Hepatocyte (in vitro differentiated cells): ENCODE measurements at regions not wholly inside any gene's neighbourhood (a gene's known extent, or its start where the extent isn't known, plus 50 kb on each side); places are given as distances from the start of the nearest gene placed in this dataset.

ENCODE experiments used
- DNase-seq: peaks from one replicate; pipeline ENCODE4 v3.0.0-alpha.2; 2016; ENCODE audit warnings: low spot score
- H2AFZ ChIP-seq: fragments of 200-600 bp; sonication (generic); 2 replicates; pipeline ENCODE4 v1.6.0; 2016; ENCODE audit warnings: antibody characterized with exemption, mild to moderate bottlenecking
- H3K27ac ChIP-seq: fragments of 200-600 bp; sonication (generic); 2 replicates; pipeline ENCODE4 v1.5.1; 2016; ENCODE audit warnings: mild to moderate bottlenecking
- H3K27me3 ChIP-seq: fragments of 200-600 bp; sonication (generic); 2 replicates; pipeline ENCODE4 v1.6.1; 2016
- H3K36me3 ChIP-seq: fragments of 200-600 bp; sonication (generic); replicated peaks from 2 replicates; pipeline ENCODE4 v1.5.1; 2016; ENCODE audit warnings: low read depth; ENCODE audit not compliant: insufficient read depth
- H3K4me1 ChIP-seq: fragments of 200-600 bp; sonication (generic); 2 replicates; pipeline ENCODE4 v1.5.1; 2016; ENCODE audit warnings: mild to moderate bottlenecking, moderate library complexity; ENCODE audit not compliant: insufficient read depth
- H3K4me2 ChIP-seq: fragments of 200-600 bp; sonication (generic); 2 replicates; pipeline ENCODE4 v1.6.0; 2016
- H3K4me3 ChIP-seq: fragments of 200-600 bp; sonication (generic); 2 replicates; pipeline ENCODE4 v1.5.1; 2016; ENCODE audit warnings: mild to moderate bottlenecking
- H3K79me2 ChIP-seq: fragments of 200-600 bp; sonication (generic); 2 replicates; pipeline ENCODE4 v1.6.0; 2017; ENCODE audit warnings: mild to moderate bottlenecking
- H3K9me2 ChIP-seq: fragments of 200-600 bp; sonication (generic); replicated peaks from 2 replicates; pipeline ENCODE4 v1.6.0; 2017; ENCODE audit warnings: mild to moderate bottlenecking; ENCODE audit not compliant: insufficient read depth
- H3K9me3 ChIP-seq: fragments of 200-600 bp; sonication (generic); 2 replicates; pipeline ENCODE4 v1.5.1; 2016; ENCODE audit warnings: low read depth, mild to moderate bottlenecking
- H4K20me1 ChIP-seq: fragments of 200-600 bp; sonication (generic); 2 replicates; pipeline ENCODE4 v1.6.0; 2016; ENCODE audit warnings: mild to moderate bottlenecking; ENCODE audit not compliant: insufficient read depth, poor library complexity, severe bottlenecking
- EZH2 ChIP-seq: fragments of 200-600 bp; sonication (generic); IDR thresholded peaks from 2 replicates; pipeline ENCODE4 v1.6.1; 2016; ENCODE audit warnings: antibody characterized with exemption, mild to moderate bottlenecking, borderline replicate concordance
- EZH2phosphoT487 ChIP-seq: fragments of 200-600 bp; sonication (generic); IDR thresholded peaks from one replicate; pipeline ENCODE4 v1.6.1; 2018; ENCODE audit warnings: antibody characterized with exemption, mild to moderate bottlenecking, low read depth, moderate library complexity; ENCODE audit not compliant: unreplicated experiment, severe bottlenecking
- WGBS: methylation state at CpG from one replicate; pipeline ENCODE4 v1.1.6; 2016; ENCODE audit warnings: low lambda C conversion rate; ENCODE audit errors: missing lambda C conversion rate; 5-methylcytosine and 5-hydroxymethylcytosine counted together
- TF ChIP-seq, protein P1 (sequence below): fragments of 200-600 bp; sonication (generic); IDR thresholded peaks from 2 replicates; pipeline ENCODE4 v1.5.1; 2016; ENCODE audit warnings: antibody characterized with exemption, mild to moderate bottlenecking; ENCODE audit not compliant: poor library complexity

GRCh38 chr4:137310593-137311490 is 221.5 kb downstream of the PCDH18 start:
- Histone ChIP-seq H2AFZ (no peak overlapping the region), H4K20me1 (no peaks in the 10 kb centered on the region), H3K4me2 (peak overlapping the region; percentile 7), H3K4me1 (no peaks in the 10 kb centered on the region), H3K4me3 (no peak overlapping the region), H3K36me3 (no peaks in the 10 kb centered on the region), H3K9me3 (no peaks in the 10 kb centered on the region), H3K79me2 (no peaks in the 10 kb centered on the region), H3K9me2 (no peaks in the 10 kb centered on the region), H3K27ac (peak overlapping the region; percentile 20), H3K27me3 (no peaks in the 10 kb centered on the region)
- TF ChIP-seq, protein P1, sequence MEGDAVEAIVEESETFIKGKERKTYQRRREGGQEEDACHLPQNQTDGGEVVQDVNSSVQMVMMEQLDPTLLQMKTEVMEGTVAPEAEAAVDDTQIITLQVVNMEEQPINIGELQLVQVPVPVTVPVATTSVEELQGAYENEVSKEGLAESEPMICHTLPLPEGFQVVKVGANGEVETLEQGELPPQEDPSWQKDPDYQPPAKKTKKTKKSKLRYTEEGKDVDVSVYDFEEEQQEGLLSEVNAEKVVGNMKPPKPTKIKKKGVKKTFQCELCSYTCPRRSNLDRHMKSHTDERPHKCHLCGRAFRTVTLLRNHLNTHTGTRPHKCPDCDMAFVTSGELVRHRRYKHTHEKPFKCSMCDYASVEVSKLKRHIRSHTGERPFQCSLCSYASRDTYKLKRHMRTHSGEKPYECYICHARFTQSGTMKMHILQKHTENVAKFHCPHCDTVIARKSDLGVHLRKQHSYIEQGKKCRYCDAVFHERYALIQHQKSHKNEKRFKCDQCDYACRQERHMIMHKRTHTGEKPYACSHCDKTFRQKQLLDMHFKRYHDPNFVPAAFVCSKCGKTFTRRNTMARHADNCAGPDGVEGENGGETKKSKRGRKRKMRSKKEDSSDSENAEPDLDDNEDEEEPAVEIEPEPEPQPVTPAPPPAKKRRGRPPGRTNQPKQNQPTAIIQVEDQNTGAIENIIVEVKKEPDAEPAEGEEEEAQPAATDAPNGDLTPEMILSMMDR, result no peak
- TF ChIP-seq EZH2phosphoT487 (no peak), EZH2 (no peak)
- DNase-seq, result peak; percentile 6
- 54% methylated on average over 3 of the region's 3 CpGs for WGBS

- no peaks in the 10 kb centered on the region for H3K79me2 ChIP-seq
- H4K20me1 ChIP-seq, result no peaks in the 10 kb centered on the region
- TF ChIP-seq, protein P1, result no peak
- TF ChIP-seq EZH2phosphoT487 (no peak), EZH2 (no peak)
- no peaks in the 10 kb centered on the region for H3K27me3 ChIP-seq
- H3K4me1 ChIP-seq, result no peaks in the 10 kb centered on the region
- H3K27ac ChIP-seq, result peak overlapping the region; percentile 11
- H3K36me3 ChIP-seq, result no peaks in the 10 kb centered on the region
- H3K4me3 ChIP-seq, result no peak overlapping the region
- H3K4me2 ChIP-seq, result no peak overlapping the region
- DNase-seq, result no peak
- H2AFZ ChIP-seq, result no peak overlapping the region
- no peaks in the 10 kb centered on the region for H3K9me2 ChIP-seq
- H3K9me3 ChIP-seq, result no peaks in the 10 kb centered on the region
Measured at GRCh38 chr4:137310166-137310565, 222.1 kb downstream of the PCDH18 start.

GRCh38 chr4:137309424-137309823 is 222.9 kb downstream of the PCDH18 start:
- WGBS, result 95% methylated on average over 1 of the region's 1 CpG
- Histone ChIP-seq H4K20me1 (no peaks in the 10 kb centered on the region), H3K4me1 (no peaks in the 10 kb centered on the region), H3K4me2 (no peak overlapping the region), H3K27ac (no peak overlapping the region), H3K9me2 (no peaks in the 10 kb centered on the region), H3K4me3 (no peak overlapping the region), H3K79me2 (no peaks in the 10 kb centered on the region), H3K36me3 (no peaks in the 10 kb centered on the region), H2AFZ (no peak overlapping the region), H3K27me3 (no peaks in the 10 kb centered on the region), H3K9me3 (no peaks in the 10 kb centered on the region)
- DNase-seq, result no peak
- TF ChIP-seq EZH2 (no peak), EZH2phosphoT487 (no peak)
- TF ChIP-seq, protein P1, result no peak
